ENCODE measurements at regions not wholly inside any gene's neighbourhood (a gene's known extent, or its start where the extent isn't known, plus 50 kb on each side); places are given as distances from the start of the nearest gene placed in this dataset.

- TF ChIP-seq TCF4 (CRISPR knock-in tag; IDR thresholded peaks at IDR 0.05; ENCODE audit: borderline replicate concordance) = no peak
- TF ChIP-seq, protein P1, sequence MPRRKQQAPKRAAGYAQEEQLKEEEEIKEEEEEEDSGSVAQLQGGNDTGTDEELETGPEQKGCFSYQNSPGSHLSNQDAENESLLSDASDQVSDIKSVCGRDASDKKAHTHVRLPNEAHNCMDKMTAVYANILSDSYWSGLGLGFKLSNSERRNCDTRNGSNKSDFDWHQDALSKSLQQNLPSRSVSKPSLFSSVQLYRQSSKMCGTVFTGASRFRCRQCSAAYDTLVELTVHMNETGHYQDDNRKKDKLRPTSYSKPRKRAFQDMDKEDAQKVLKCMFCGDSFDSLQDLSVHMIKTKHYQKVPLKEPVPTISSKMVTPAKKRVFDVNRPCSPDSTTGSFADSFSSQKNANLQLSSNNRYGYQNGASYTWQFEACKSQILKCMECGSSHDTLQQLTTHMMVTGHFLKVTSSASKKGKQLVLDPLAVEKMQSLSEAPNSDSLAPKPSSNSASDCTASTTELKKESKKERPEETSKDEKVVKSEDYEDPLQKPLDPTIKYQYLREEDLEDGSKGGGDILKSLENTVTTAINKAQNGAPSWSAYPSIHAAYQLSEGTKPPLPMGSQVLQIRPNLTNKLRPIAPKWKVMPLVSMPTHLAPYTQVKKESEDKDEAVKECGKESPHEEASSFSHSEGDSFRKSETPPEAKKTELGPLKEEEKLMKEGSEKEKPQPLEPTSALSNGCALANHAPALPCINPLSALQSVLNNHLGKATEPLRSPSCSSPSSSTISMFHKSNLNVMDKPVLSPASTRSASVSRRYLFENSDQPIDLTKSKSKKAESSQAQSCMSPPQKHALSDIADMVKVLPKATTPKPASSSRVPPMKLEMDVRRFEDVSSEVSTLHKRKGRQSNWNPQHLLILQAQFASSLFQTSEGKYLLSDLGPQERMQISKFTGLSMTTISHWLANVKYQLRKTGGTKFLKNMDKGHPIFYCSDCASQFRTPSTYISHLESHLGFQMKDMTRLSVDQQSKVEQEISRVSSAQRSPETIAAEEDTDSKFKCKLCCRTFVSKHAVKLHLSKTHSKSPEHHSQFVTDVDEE (CRISPR knock-in tag; IDR thresholded peaks at IDR 0.05) = no peak
- no peak for TF ChIP-seq CSDC2 (CRISPR knock-in tag; IDR thresholded peaks at IDR 0.05)
- TF ChIP-seq TOX (CRISPR knock-in tag; IDR thresholded peaks at IDR 0.05; ENCODE audit: borderline replicate concordance) = no peak
- TF ChIP-seq CREB5 (CRISPR knock-in tag; IDR thresholded peaks at IDR 0.05; ENCODE audit: low read depth) = no peak
- TF ChIP-seq ZC3H10 (CRISPR knock-in tag; IDR thresholded peaks at IDR 0.05) = no peak
- TF ChIP-seq ZNF8 (CRISPR knock-in tag; IDR thresholded peaks at IDR 0.05) = no peak
- TF ChIP-seq POU6F1 (CRISPR knock-in tag; IDR thresholded peaks at IDR 0.05; ENCODE audit: borderline replicate concordance, low read depth) = no peak
- ATAC-seq = no peak
Measured at GRCh38 chr6:14281811-14282660, 164.5 kb downstream of the CD83 start.

DNA sequence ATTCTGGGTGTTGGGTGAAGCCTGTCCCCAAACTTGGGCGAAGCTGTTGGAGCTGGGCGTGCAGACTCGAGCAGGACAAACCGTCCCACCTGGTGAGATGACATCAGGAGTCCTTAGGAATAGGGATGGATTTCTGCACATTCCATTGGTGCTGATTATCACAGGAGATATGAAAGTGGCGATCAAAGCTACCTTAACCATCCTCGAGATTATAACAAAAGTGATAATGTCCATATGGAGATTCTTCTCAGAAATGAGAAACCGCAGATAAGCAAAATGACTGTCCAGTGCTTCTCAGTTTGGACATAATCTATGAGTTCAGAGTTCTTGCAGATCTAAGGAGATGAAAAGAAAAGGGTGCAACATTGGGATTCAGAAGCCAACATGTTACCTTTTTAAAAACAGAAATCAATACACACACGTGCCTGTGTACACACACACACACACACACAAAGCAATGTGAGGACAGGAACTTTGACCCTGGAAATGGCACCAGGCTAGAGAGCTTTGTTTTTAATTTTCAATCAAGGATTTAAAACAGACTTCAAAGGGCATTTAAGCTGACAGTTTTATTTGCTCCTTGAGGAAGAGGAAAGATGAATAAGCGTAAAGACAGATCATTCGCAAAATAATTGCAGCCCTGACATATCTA, 165.4 kb downstream of the CD83 start:
- no peak for ATAC-seq

More for the DNA sequence above, 165.4 kb downstream of the CD83 start:
- TF ChIP-seq OSR1 (CRISPR knock-in tag; IDR thresholded peaks at IDR 0.05) (no peak), POU6F1 (CRISPR knock-in tag; IDR thresholded peaks at IDR 0.05; ENCODE audit: borderline replicate concordance, low read depth) (no peak), BACH2 (CRISPR knock-in tag; IDR thresholded peaks at IDR 0.05; ENCODE audit: borderline replicate concordance) (no peak), SNAI2 (CRISPR knock-in tag; IDR thresholded peaks at IDR 0.05) (no peak), ARNTL (CRISPR knock-in tag; IDR thresholded peaks at IDR 0.05; ENCODE audit: borderline replicate concordance, low read depth) (no peak), ZC3H10 (CRISPR knock-in tag; IDR thresholded peaks at IDR 0.05) (no peak), TCF4 (CRISPR knock-in tag; IDR thresholded peaks at IDR 0.05; ENCODE audit: borderline replicate concordance) (no peak), CSDC2 (CRISPR knock-in tag; IDR thresholded peaks at IDR 0.05) (no peak), ZNF8 (CRISPR knock-in tag; IDR thresholded peaks at IDR 0.05) (no peak), RARB (CRISPR knock-in tag; IDR thresholded peaks at IDR 0.05) (no peak), ZNF565 (CRISPR knock-in tag; conservative IDR thresholded peaks at IDR 0.05; ENCODE audit: low read depth) (no peak), ZFP3 (CRISPR knock-in tag; IDR thresholded peaks at IDR 0.05) (no peak), CREB5 (CRISPR knock-in tag; IDR thresholded peaks at IDR 0.05; ENCODE audit: low read depth) (no peak), TOX (CRISPR knock-in tag; IDR thresholded peaks at IDR 0.05; ENCODE audit: borderline replicate concordance) (no peak), ZNF70 (CRISPR knock-in tag; IDR thresholded peaks at IDR 0.05) (no peak), PPARA (CRISPR knock-in tag; IDR thresholded peaks at IDR 0.05; ENCODE audit: borderline replicate concordance) (no peak)
- TF ChIP-seq, protein P1 (CRISPR knock-in tag; IDR thresholded peaks at IDR 0.05) = no peak
- TF ChIP-seq, protein P2, sequence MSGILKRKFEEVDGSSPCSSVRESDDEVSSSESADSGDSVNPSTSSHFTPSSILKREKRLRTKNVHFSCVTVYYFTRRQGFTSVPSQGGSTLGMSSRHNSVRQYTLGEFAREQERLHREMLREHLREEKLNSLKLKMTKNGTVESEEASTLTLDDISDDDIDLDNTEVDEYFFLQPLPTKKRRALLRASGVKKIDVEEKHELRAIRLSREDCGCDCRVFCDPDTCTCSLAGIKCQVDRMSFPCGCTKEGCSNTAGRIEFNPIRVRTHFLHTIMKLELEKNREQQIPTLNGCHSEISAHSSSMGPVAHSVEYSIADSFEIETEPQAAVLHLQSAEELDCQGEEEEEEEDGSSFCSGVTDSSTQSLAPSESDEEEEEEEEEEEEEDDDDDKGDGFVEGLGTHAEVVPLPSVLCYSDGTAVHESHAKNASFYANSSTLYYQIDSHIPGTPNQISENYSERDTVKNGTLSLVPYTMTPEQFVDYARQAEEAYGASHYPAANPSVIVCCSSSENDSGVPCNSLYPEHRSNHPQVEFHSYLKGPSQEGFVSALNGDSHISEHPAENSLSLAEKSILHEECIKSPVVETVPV (CRISPR knock-in tag; IDR thresholded peaks at IDR 0.05) = no peak
- TF ChIP-seq, protein P3, sequence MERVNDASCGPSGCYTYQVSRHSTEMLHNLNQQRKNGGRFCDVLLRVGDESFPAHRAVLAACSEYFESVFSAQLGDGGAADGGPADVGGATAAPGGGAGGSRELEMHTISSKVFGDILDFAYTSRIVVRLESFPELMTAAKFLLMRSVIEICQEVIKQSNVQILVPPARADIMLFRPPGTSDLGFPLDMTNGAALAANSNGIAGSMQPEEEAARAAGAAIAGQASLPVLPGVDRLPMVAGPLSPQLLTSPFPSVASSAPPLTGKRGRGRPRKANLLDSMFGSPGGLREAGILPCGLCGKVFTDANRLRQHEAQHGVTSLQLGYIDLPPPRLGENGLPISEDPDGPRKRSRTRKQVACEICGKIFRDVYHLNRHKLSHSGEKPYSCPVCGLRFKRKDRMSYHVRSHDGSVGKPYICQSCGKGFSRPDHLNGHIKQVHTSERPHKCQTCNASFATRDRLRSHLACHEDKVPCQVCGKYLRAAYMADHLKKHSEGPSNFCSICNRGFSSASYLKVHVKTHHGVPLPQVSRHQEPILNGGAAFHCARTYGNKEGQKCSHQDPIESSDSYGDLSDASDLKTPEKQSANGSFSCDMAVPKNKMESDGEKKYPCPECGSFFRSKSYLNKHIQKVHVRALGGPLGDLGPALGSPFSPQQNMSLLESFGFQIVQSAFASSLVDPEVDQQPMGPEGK (CRISPR knock-in tag; IDR thresholded peaks at IDR 0.05; ENCODE audit: borderline replicate concordance) = no peak
